GM19239 (cell line): ENCODE measurements at regions not wholly inside any gene's neighbourhood (a gene's known extent, or its start where the extent isn't known, plus 50 kb on each side); places are given as distances from the start of the nearest gene placed in this dataset.
A peak's percentile ranks its signal among the peaks of the same experiment; 100 is the strongest.

Experiments used
- DNase-seq: peaks from one replicate; pipeline ENCODE4 v3.0.0; 2011; ENCODE audit warnings: low spot score; ENCODE audit not compliant: insufficient read length
- FAIRE-seq: peaks from 2 replicates; lab custom pipeline; 2011; peaks lifted over from hg19 to GRCh38; lab: Jason Lieb, UNC

- no peak for DNase-seq
- FAIRE-seq, result peak; percentile 31
Measured at GRCh38 chr7:18294411-18294810, 201.1 kb upstream of the HDAC9 start.

GRCh38 chr7:18295781-18296423 lies 199.6 kb upstream of the HDAC9 start:
- FAIRE-seq (no peak), DNase-seq (no peak)

GRCh38 chr7:18302097-18302496 lies 193.5 kb upstream of the HDAC9 start:
- FAIRE-seq (no peak), DNase-seq (no peak)

- DNase-seq, result no peak
- no peak for FAIRE-seq
Measured at GRCh38 chr7:18305866-18306265, 189.7 kb upstream of the HDAC9 start.

- DNase-seq, result no peak
- FAIRE-seq, result no peak
Measured at GRCh38 chr7:18306696-18307095, 188.9 kb upstream of the HDAC9 start.

GRCh38 chr7:18308938-18309337 lies 186.6 kb upstream of the HDAC9 start:
- FAIRE-seq (no peak), DNase-seq (no peak)

- no peak for DNase-seq
- FAIRE-seq, result peak; percentile 23
Measured at GRCh38 chr7:18312482-18312881, 183.1 kb upstream of the HDAC9 start.

- DNase-seq (no peak), FAIRE-seq (no peak)
Measured at GRCh38 chr7:18313965-18314364, 181.6 kb upstream of the HDAC9 start.

- DNase-seq (no peak), FAIRE-seq (peak; percentile 39)
Measured at GRCh38 chr7:18315241-18315640, 180.3 kb upstream of the HDAC9 start.

GRCh38 chr7:18317941-18318340 lies 177.6 kb upstream of the HDAC9 start:
- FAIRE-seq (no peak), DNase-seq (no peak)

- FAIRE-seq, result no peak
- no peak for DNase-seq
Measured at GRCh38 chr7:18320422-18320821, 175.1 kb upstream of the HDAC9 start.

GRCh38 chr7:18320971-18321567 lies 174.5 kb upstream of the HDAC9 start:
- DNase-seq (peak; percentile 1), FAIRE-seq (peak; percentile 80)

- DNase-seq (no peak), FAIRE-seq (peak; percentile 11)
Measured at GRCh38 chr7:18330548-18330947, 165.0 kb upstream of the HDAC9 start.

GRCh38 chr7:18336626-18337025 lies 158.9 kb upstream of the HDAC9 start:
- FAIRE-seq, result no peak
- no peak for DNase-seq

- DNase-seq, result no peak
- FAIRE-seq, result no peak
Measured at GRCh38 chr7:18337048-18337809, 158.3 kb upstream of the HDAC9 start.

- no peak for FAIRE-seq
- DNase-seq, result no peak
Measured at GRCh38 chr7:18338910-18339523, 156.5 kb upstream of the HDAC9 start.

GRCh38 chr7:18341756-18342155 lies 153.8 kb upstream of the HDAC9 start:
- DNase-seq, result no peak
- no peak for FAIRE-seq

- FAIRE-seq, result no peak
Measured at GRCh38 chr7:18343047-18343446, 152.5 kb upstream of the HDAC9 start.

GRCh38 chr7:18344536-18344935 lies 151.0 kb upstream of the HDAC9 start:
- FAIRE-seq, result no peak
- no peak for DNase-seq

More at GRCh38 chr7:18343047-18343446, 152.5 kb upstream of the HDAC9 start:
- DNase-seq, result no peak

- DNase-seq, result no peak
- FAIRE-seq, result peak; percentile 75
Measured at GRCh38 chr7:18345641-18346234, 149.8 kb upstream of the HDAC9 start.

- FAIRE-seq (no peak), DNase-seq (no peak)
Measured at GRCh38 chr7:18347170-18347569, 148.4 kb upstream of the HDAC9 start.
